HepG2 (cell line): ENCODE measurements at regions not wholly inside any gene's neighbourhood (a gene's known extent, or its start where the extent isn't known, plus 50 kb on each side); places are given as distances from the start of the nearest gene placed in this dataset.
A peak's percentile ranks its signal among the peaks of the same experiment; 100 is the strongest.

Source experiments
- ATAC-seq: fragments of 200-7000 bp; cut with Tn5 transposase; 3 replicates; pipeline ENCODE4 v1.9.1; 2020; ENCODE audit warnings: mild to moderate bottlenecking, moderate library complexity
- BruUV-seq: library from RNA; stranded (reverse); fragments of 400-500 nt; replicated peaks from 2 replicates; lab custom pipeline; 2021; lab: Mats Ljungman, UMichigan
- CTCF ChIA-PET: fragments of 300-600 bp; formaldehyde crosslinking; extraction: SDS; loops from one replicate; lab custom pipeline; 2021; ENCODE audit warnings: low total read pairs, inconsistent platforms, low intra/inter-chr PET ratio; lab: Yijun Ruan, JAX
- POLR2A ChIA-PET: fragments of 350-600 bp; sonication (Branson Sonifier 250); formaldehyde crosslinking; loops from one replicate; lab custom pipeline; 2020; ENCODE audit warnings: antibody characterized with exemption, inconsistent platforms; lab: Yijun Ruan, JAX
- DNase-seq: peaks from one replicate; pipeline ENCODE4 v3.0.0-alpha.2; 2015; ENCODE audit warnings: low spot score
- FAIRE-seq: peaks from 3 replicates; lab custom pipeline; 2011; peaks lifted over from hg19 to GRCh38; lab: Jason Lieb, UNC
- H2AFZ ChIP-seq: one replicate; pipeline ENCODE4 v1.6.1; 2011; ENCODE audit warnings: low read length, inconsistent platforms
- H3K27ac ChIP-seq: fragments of 300-600 bp; 3 replicates; pipeline ENCODE4 v1.8.0; 2011; ENCODE audit warnings: mixed run types, mild to moderate bottlenecking, mixed read lengths, low read length, inconsistent platforms; ENCODE audit not compliant: insufficient read depth; ENCODE audit errors: extremely low read length
- H3K27me3 ChIP-seq, 2 experiments: fragments of 200-600 bp in 1 of 2; 2 replicates in 1 of 2; 3 replicates in 1 of 2; pipeline versions ENCODE4 v1.6.0 to v1.8.0; 2011; ENCODE audit warnings: low read length in 2 of 2, mild to moderate bottlenecking in 2 of 2, moderate library complexity in 2 of 2, inconsistent platforms in 1 of 2; ENCODE audit not compliant: insufficient read depth in 2 of 2, control insufficient read depth in 1 of 2
- H3K36me3 ChIP-seq, 2 experiments: fragments of 200-600 bp in 1 of 2; replicated peaks in 1 of 2; 2 replicates in 1 of 2; 3 replicates in 1 of 2; pipeline versions ENCODE4 v1.5.1 to v1.8.0; 2011; ENCODE audit warnings: low read length in 2 of 2, inconsistent platforms in 1 of 2; ENCODE audit not compliant: insufficient read depth in 2 of 2, control insufficient read depth in 1 of 2
- H3K4me1 ChIP-seq: 2 replicates; pipeline ENCODE4 v1.5.1; 2012; ENCODE audit warnings: low read length, inconsistent platforms; ENCODE audit not compliant: insufficient read depth
- H3K4me2 ChIP-seq: 2 replicates; pipeline ENCODE4 v1.6.0; 2011; ENCODE audit warnings: low read depth, low read length, inconsistent platforms
- H3K4me3 ChIP-seq, 3 experiments: fragments of 200-600 bp in 1 of 3; sonication (generic), shearing (Covaris generic) in 1 of 3; replicated peaks in 1 of 3; 2 replicates each; pipeline ENCODE4 v1.5.1; 2011 to 2016; ENCODE audit warnings: low read length in 3 of 3, inconsistent platforms in 2 of 3, low read depth in 2 of 3, mild to moderate bottlenecking in 2 of 3, control low read depth in 1 of 3, mixed read lengths in 1 of 3; ENCODE audit not compliant: insufficient read depth in 1 of 3
- H3K79me2 ChIP-seq: one replicate; pipeline ENCODE4 v1.6.1; 2011; ENCODE audit warnings: low read length, inconsistent platforms; ENCODE audit not compliant: insufficient read depth
- H3K9ac ChIP-seq: 2 replicates; pipeline ENCODE4 v1.6.0; 2011; ENCODE audit warnings: mild to moderate bottlenecking, low read depth, low read length, inconsistent platforms; ENCODE audit not compliant: insufficient read depth
- H3K9me3 ChIP-seq: 2 replicates; pipeline ENCODE4 v1.5.1; 2012; ENCODE audit warnings: mild to moderate bottlenecking, low read length
- H4K20me1 ChIP-seq: 2 replicates; pipeline ENCODE4 v1.6.0; 2011; ENCODE audit warnings: inconsistent platforms, mild to moderate bottlenecking, low read length, moderate library complexity; ENCODE audit not compliant: insufficient read depth
- ATF2 ChIP-seq: sonication (generic); formaldehyde crosslinking; IDR thresholded peaks from 2 replicates; pipeline ENCODE4 v1.4.0; 2020; ENCODE audit warnings: missing genetic modification reagents
- CBX5 ChIP-seq: sonication (generic); formaldehyde crosslinking; IDR thresholded peaks from 2 replicates; pipeline ENCODE4 v1.4.0; 2020; ENCODE audit warnings: missing genetic modification reagents, borderline replicate concordance
- HNRNPUL1 ChIP-seq: fragments of 200-400 bp; formaldehyde crosslinking; IDR thresholded peaks from 2 replicates; pipeline ENCODE4 v1.6.1; 2017; ENCODE audit warnings: low read depth, mild to moderate bottlenecking, low read length, moderate library complexity
- MAFG ChIP-seq: sonication (generic); formaldehyde crosslinking; IDR thresholded peaks from 2 replicates; pipeline ENCODE4 v1.5.1; 2020; ENCODE audit warnings: mild to moderate bottlenecking, missing genetic modification reagents
- ZSCAN5A ChIP-seq: sonication (generic); formaldehyde crosslinking; IDR thresholded peaks from 2 replicates; pipeline ENCODE4 v1.8.0; 2022; ENCODE audit warnings: mild to moderate bottlenecking, missing genetic modification reagents, borderline replicate concordance
- WGBS: methylation state at CpG from one replicate; pipeline ENCODE4 v1.1.6; 2017; ENCODE audit warnings: low lambda C conversion rate; 5-methylcytosine and 5-hydroxymethylcytosine counted together
- in situ Hi-C: cut with HindIII; loops from 2 replicates; pipeline ENCODE4 v1.10.0; 2017; ENCODE audit warnings: low pct_unique_long_range_greater_than_20kb; ENCODE audit not compliant: extremely low pct_ligation_motif_present
- intact Hi-C: fragments of 100-400 bp; cut with micrococcal nuclease; formaldehyde crosslinking; loops from one replicate; pipeline ENCODE4 v1.10.0; 2022; ENCODE audit not compliant: unreplicated experiment
- TF ChIP-seq, protein P1 (sequence below): IDR thresholded peaks from 2 replicates; pipeline ENCODE4 v1.6.1; 2016

- H3K4me1 ChIP-seq, result peaks cover 6% of the 10 kb centered on the region; the same call in 1 of the 2 replicates
- H3K36me3 ChIP-seq, result no peaks in the 10 kb centered on the region
- H3K9me3 ChIP-seq, result no peaks in the 10 kb centered on the region
- POLR2A ChIA-PET, result no interaction called here
- H3K27me3 ChIP-seq, result no peaks in the 10 kb centered on the region
- no peak overlapping the region for H3K27ac ChIP-seq
- DNase-seq, result peak; percentile 2
- no peak for FAIRE-seq
- in situ Hi-C loops, result no loop called here
- no TSS peak for BruUV-seq
- TF ChIP-seq ZSCAN5A (no peak), HNRNPUL1 (no peak), MAFG (CRISPR knock-in tag) (no peak), CBX5 (CRISPR knock-in tag) (no peak), ATF2 (CRISPR knock-in tag) (no peak)
- TF ChIP-seq, protein P1, sequence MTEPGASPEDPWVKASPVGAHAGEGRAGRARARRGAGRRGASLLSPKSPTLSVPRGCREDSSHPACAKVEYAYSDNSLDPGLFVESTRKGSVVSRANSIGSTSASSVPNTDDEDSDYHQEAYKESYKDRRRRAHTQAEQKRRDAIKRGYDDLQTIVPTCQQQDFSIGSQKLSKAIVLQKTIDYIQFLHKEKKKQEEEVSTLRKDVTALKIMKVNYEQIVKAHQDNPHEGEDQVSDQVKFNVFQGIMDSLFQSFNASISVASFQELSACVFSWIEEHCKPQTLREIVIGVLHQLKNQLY, result no peak
- no peak overlapping the region for H3K9ac ChIP-seq
- peak; percentile 50 for ATAC-seq
- no peak overlapping the region for H2AFZ ChIP-seq
- WGBS, result 4% methylated on average over 1 of the region's 1 CpG
- CTCF ChIA-PET, result no interaction called here
- H3K4me2 ChIP-seq, result no peak overlapping the region
- intact Hi-C loops, result no loop called here
- no peaks in the 10 kb centered on the region for H4K20me1 ChIP-seq
- H3K4me3 ChIP-seq, result no peak overlapping the region
- no peaks in the 10 kb centered on the region for H3K79me2 ChIP-seq
Observed at GRCh38 chr9:82783045-82783444, 279.9 kb downstream of the RASEF start.
